ENCODE measurements at regions not wholly inside any gene's neighbourhood (a gene's known extent, or its start where the extent isn't known, plus 50 kb on each side); places are given as distances from the start of the nearest gene placed in this dataset.

- TF ChIP-seq ZNF274 (IDR thresholded peaks at IDR 0.05; ENCODE audit: low read depth, low read length) (no peak), RAD21 (IDR thresholded peaks at IDR 0.05; ENCODE audit: low read depth) (no peak)
Observed at GRCh38 chr11:129723146-129723760, 92.4 kb upstream of the TMEM45B start (continued).

GRCh38 chr11:129723761-129724162, 91.9 kb upstream of the TMEM45B start:
- ATAC-seq: no peak
- no peak overlapping the region for H3K4me3 ChIP-seq (replicated peaks in 1 of 2; ENCODE audit: low read depth in 1 of 2, low read length in 2 of 2)
- H3K9ac ChIP-seq (ENCODE audit: low read length): no peak overlapping the region
- CTCF ChIA-PET: no interaction called here
- no peaks in the 10 kb centered on the region; the same call in 1 of the 2 replicates for H3K27me3 ChIP-seq (ENCODE audit: insufficient read depth, low read length)
- TF ChIP-seq EGR1 (IDR thresholded peaks at IDR 0.05; ENCODE audit: low read depth) (no peak), YY1 (IDR thresholded peaks at IDR 0.05; ENCODE audit: extremely low read depth, insufficient replicate concordance, low read depth, low read length) (no peak)
- no peaks in the 10 kb centered on the region for H3K9me3 ChIP-seq (ENCODE audit: control insufficient read depth in 1 of 2, insufficient read depth in 1 of 2, low read depth in 1 of 2, low read length in 2 of 2)
- no TSS peak for BruUV-seq (replicated peaks)
- POLR2A ChIA-PET: no interaction called here
- no peaks in the 10 kb centered on the region for H3K79me2 ChIP-seq (ENCODE audit: insufficient read depth, low read length)
- H3K4me2 ChIP-seq (ENCODE audit: low read length): no peak overlapping the region
- no peaks in the 10 kb centered on the region for H3K4me1 ChIP-seq (ENCODE audit: control insufficient read depth in 1 of 2, insufficient read depth in 2 of 2, low read length in 2 of 2)
- H3K9me2 ChIP-seq (ENCODE audit: insufficient read depth): no peaks in the 10 kb centered on the region
- intact Hi-C loops (cut with micrococcal nuclease): no loop called here
- no peak overlapping the region for H2AFZ ChIP-seq (ENCODE audit: low read depth, low read length, poor library complexity, severe bottlenecking)
- H3K27ac ChIP-seq (ENCODE audit: low read depth, low read length): no peak overlapping the region
- DNase-seq (ENCODE audit: low read depth, low spot score): no peak
- H4K20me1 ChIP-seq (ENCODE audit: insufficient read depth): no peaks in the 10 kb centered on the region
- RAD21 ChIA-PET (ENCODE audit: low non-redundant PET in 1 of 2, low total read pairs in 2 of 2, uncharacterized antibody in 2 of 2, unreplicated experiment in 2 of 2): no interaction called here
- H3K36me3 ChIP-seq (ENCODE audit: control insufficient read depth in 1 of 2, insufficient read depth in 2 of 2, low read length in 2 of 2): no peaks in the 10 kb centered on the region

GRCh38 chr11:129724866-129725265, 90.8 kb upstream of the TMEM45B start:
- no peak overlapping the region for H2AFZ ChIP-seq (ENCODE audit: low read depth, low read length, poor library complexity, severe bottlenecking)
- BruUV-seq (replicated peaks): no TSS peak
- RAD21 ChIA-PET (ENCODE audit: low non-redundant PET in 1 of 2, low total read pairs in 2 of 2, uncharacterized antibody in 2 of 2, unreplicated experiment in 2 of 2): no interaction called here
- TF ChIP-seq MAX (IDR thresholded peaks at IDR 0.05) (no peak), YY1 (IDR thresholded peaks at IDR 0.05; ENCODE audit: extremely low read depth, insufficient replicate concordance, low read depth, low read length) (no peak), TCF7L2 (IDR thresholded peaks at IDR 0.05; ENCODE audit: borderline replicate concordance, extremely low read depth, insufficient read depth, insufficient read length) (no peak), REST (IDR thresholded peaks at IDR 0.05; ENCODE audit: low read depth) (no peak), RAD21 (IDR thresholded peaks at IDR 0.05; ENCODE audit: low read depth) (no peak), CTCF (IDR thresholded peaks at IDR 0.05 in 2 of 3, conservative IDR thresholded peaks at IDR 0.05 in 1 of 3; ENCODE audit: borderline replicate concordance in 1 of 3, insufficient read depth in 1 of 3, low read depth in 2 of 3, low read length in 2 of 3) (no peak), CBX3 (IDR thresholded peaks at IDR 0.05; ENCODE audit: low read depth) (no peak), ELF1 (IDR thresholded peaks at IDR 0.05; ENCODE audit: borderline replicate concordance, low read depth) (no peak)

More at GRCh38 chr11:129724866-129725265, 90.8 kb upstream of the TMEM45B start:
- Histone ChIP-seq H3K9ac (ENCODE audit: low read length) (no peak overlapping the region), H3K79me2 (ENCODE audit: insufficient read depth, low read length) (no peaks in the 10 kb centered on the region), H3K4me3 (replicated peaks in 1 of 2; ENCODE audit: low read depth in 1 of 2, low read length in 2 of 2) (no peak overlapping the region), H3K27me3 (ENCODE audit: insufficient read depth, low read length) (no peaks in the 10 kb centered on the region; the same call in 1 of the 2 replicates), H3K9me2 (ENCODE audit: insufficient read depth) (no peaks in the 10 kb centered on the region), H3K4me2 (ENCODE audit: low read length) (no peak overlapping the region), H4K20me1 (ENCODE audit: insufficient read depth) (no peaks in the 10 kb centered on the region), H3K4me1 (ENCODE audit: control insufficient read depth in 1 of 2, insufficient read depth in 2 of 2, low read length in 2 of 2) (no peaks in the 10 kb centered on the region), H3K36me3 (ENCODE audit: control insufficient read depth in 1 of 2, insufficient read depth in 2 of 2, low read length in 2 of 2) (no peaks in the 10 kb centered on the region), H3K9me3 (ENCODE audit: control insufficient read depth in 1 of 2, insufficient read depth in 1 of 2, low read depth in 1 of 2, low read length in 2 of 2) (no peaks in the 10 kb centered on the region), H3K27ac (ENCODE audit: low read depth, low read length) (no peak overlapping the region)
- intact Hi-C loops (cut with micrococcal nuclease): no loop called here
- no peak for ATAC-seq
- CTCF ChIA-PET: no interaction called here
- POLR2A ChIA-PET: no interaction called here
- no peak for DNase-seq (ENCODE audit: low read depth, low spot score)

All from HCT116 (cell line).